ENCODE measurements at regions not wholly inside any gene's neighbourhood (a gene's known extent, or its start where the extent isn't known, plus 50 kb on each side); places are given as distances from the start of the nearest gene placed in this dataset.

GRCh38 chr16:86317813-86318650, 192.3 kb upstream of the FOXF1 start:
- TF ChIP-seq POLR2AphosphoS5 (IDR thresholded peaks at IDR 0.05; ENCODE audit: low read depth, low read length), result no peak
- TF ChIP-seq TAF1 (IDR thresholded peaks at IDR 0.05; ENCODE audit: low read depth, low read length), result no peak
- no peak for TF ChIP-seq PAX5 (IDR thresholded peaks at IDR 0.05; ENCODE audit: insufficient read depth, low read length, severe bottlenecking)
- no peak for TF ChIP-seq POLR2A (IDR thresholded peaks at IDR 0.05; ENCODE audit: low read depth, low read length)
- FAIRE-seq, result no peak
- no peak for DNase-seq (ENCODE audit: insufficient read length, low spot score)

DNA sequence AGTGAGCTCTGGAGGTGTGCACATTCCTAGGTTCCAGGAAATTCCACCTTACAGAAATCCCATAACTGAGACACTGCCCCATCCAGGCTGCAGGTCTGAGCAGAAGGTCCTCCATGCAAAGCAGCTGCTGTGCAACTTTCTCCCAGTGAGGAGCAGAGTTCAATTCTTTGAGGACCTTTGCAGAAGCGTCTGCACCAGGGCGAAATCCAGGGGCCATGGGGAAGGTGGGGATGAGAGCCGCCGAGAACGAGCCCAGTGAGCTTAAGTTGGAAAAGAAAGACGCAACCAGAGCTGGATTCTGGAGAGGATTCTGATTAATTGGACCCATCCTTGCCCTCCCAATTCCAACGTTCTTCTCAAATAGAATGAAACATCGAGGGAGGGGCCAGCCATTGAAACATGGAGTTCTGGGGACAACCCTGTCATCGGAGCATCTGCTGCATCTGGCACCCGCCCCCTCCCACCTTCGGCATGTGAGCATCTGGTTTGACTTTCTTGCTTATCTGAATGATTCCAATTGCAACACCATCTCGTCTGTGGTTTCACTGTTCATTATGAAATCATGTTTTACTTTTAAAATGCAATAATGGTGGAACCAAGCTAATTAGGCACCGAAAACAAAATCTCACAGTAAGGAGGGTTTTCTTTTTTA, 190.6 kb upstream of the FOXF1 start:
- FAIRE-seq (no peak), DNase-seq (ENCODE audit: insufficient read length, low spot score) (no peak)

DNA sequence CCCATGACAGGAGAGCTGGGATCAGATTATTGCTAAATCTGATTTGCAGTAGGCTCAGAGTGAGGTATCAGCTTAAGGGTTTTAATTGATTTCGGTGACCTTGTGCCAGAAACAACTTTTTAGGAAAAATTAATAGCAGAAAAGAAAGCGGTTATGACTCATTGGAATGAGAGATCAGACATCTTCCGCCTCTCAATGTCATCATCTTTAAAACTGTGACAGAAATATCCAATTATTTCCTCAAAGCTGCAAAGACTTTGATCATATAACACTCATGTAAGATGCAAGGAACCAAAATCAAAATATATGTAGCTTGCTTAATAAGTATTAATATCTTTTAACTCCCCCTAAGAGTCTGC, 190.1 kb upstream of the FOXF1 start:
- no peak for FAIRE-seq
- no peak for DNase-seq (ENCODE audit: insufficient read length, low spot score)
- TF ChIP-seq POLR2A (IDR thresholded peaks at IDR 0.05; ENCODE audit: low read depth, low read length) (no peak), POLR2AphosphoS5 (IDR thresholded peaks at IDR 0.05; ENCODE audit: low read depth, low read length) (no peak), PAX5 (IDR thresholded peaks at IDR 0.05; ENCODE audit: insufficient read depth, low read length, severe bottlenecking) (no peak), POU2F2 (IDR thresholded peaks at IDR 0.05; ENCODE audit: low read depth, low read length) (no peak)

More for the DNA sequence above, 190.6 kb upstream of the FOXF1 start:
- TF ChIP-seq SPI1 (IDR thresholded peaks at IDR 0.05; ENCODE audit: low read depth, low read length), result no peak
- TF ChIP-seq POU2F2 (IDR thresholded peaks at IDR 0.05; ENCODE audit: low read depth, low read length), result no peak
- TF ChIP-seq POLR2A (IDR thresholded peaks at IDR 0.05; ENCODE audit: low read depth, low read length), result no peak
- TF ChIP-seq TAF1 (IDR thresholded peaks at IDR 0.05; ENCODE audit: low read depth, low read length), result no peak
- TF ChIP-seq PAX5 (IDR thresholded peaks at IDR 0.05; ENCODE audit: insufficient read depth, low read length, severe bottlenecking), result no peak
- TF ChIP-seq POLR2AphosphoS5 (IDR thresholded peaks at IDR 0.05; ENCODE audit: low read depth, low read length), result no peak

GRCh38 chr16:86321491-86321890, 188.8 kb upstream of the FOXF1 start:
- no peak for TF ChIP-seq POU2F2 (IDR thresholded peaks at IDR 0.05; ENCODE audit: low read depth, low read length)
- TF ChIP-seq POLR2A (IDR thresholded peaks at IDR 0.05; ENCODE audit: low read depth, low read length), result no peak
- TF ChIP-seq PAX5 (IDR thresholded peaks at IDR 0.05; ENCODE audit: insufficient read depth, low read length, severe bottlenecking), result no peak
- no peak for TF ChIP-seq SPI1 (IDR thresholded peaks at IDR 0.05; ENCODE audit: low read depth, low read length)
- TF ChIP-seq TAF1 (IDR thresholded peaks at IDR 0.05; ENCODE audit: low read depth, low read length), result no peak
- no peak for TF ChIP-seq POLR2AphosphoS5 (IDR thresholded peaks at IDR 0.05; ENCODE audit: low read depth, low read length)
- DNase-seq (ENCODE audit: insufficient read length, low spot score) (no peak), FAIRE-seq (no peak)

GRCh38 chr16:86322283-86322682, 188.0 kb upstream of the FOXF1 start:
- TF ChIP-seq POLR2AphosphoS5 (IDR thresholded peaks at IDR 0.05; ENCODE audit: low read depth, low read length) (no peak), POLR2A (IDR thresholded peaks at IDR 0.05; ENCODE audit: low read depth, low read length) (no peak), POU2F2 (IDR thresholded peaks at IDR 0.05; ENCODE audit: low read depth, low read length) (no peak), TAF1 (IDR thresholded peaks at IDR 0.05; ENCODE audit: low read depth, low read length) (no peak), SPI1 (IDR thresholded peaks at IDR 0.05; ENCODE audit: low read depth, low read length) (no peak), PAX5 (IDR thresholded peaks at IDR 0.05; ENCODE audit: insufficient read depth, low read length, severe bottlenecking) (no peak)
- DNase-seq (ENCODE audit: insufficient read length, low spot score) (no peak), FAIRE-seq (no peak)

DNA sequence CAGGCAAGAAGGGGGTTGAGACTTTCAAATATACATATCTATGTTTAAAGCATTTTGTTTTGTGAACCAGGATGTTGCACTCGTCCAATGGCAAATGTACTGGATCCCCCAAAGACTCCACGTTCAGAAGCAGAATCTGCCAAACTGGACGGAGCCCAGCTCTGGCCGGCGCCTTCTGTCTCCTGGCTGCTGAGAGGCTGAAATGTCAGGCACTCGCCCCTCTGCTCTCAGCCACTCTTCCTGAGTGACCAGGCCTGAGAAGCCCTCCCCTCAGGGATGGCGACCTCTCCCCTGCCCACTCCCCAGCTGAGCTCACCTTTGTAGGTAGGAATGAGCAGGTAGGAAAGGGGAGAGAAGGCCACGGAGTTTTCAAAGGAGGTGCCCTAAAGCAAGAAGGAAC, 187.5 kb upstream of the FOXF1 start:
- no peak for FAIRE-seq
- no peak for DNase-seq (ENCODE audit: insufficient read length, low spot score)
- TF ChIP-seq TAF1 (IDR thresholded peaks at IDR 0.05; ENCODE audit: low read depth, low read length) (no peak), POLR2AphosphoS5 (IDR thresholded peaks at IDR 0.05; ENCODE audit: low read depth, low read length) (no peak), POU2F2 (IDR thresholded peaks at IDR 0.05; ENCODE audit: low read depth, low read length) (no peak), SPI1 (IDR thresholded peaks at IDR 0.05; ENCODE audit: low read depth, low read length) (no peak), POLR2A (IDR thresholded peaks at IDR 0.05; ENCODE audit: low read depth, low read length) (no peak), PAX5 (IDR thresholded peaks at IDR 0.05; ENCODE audit: insufficient read depth, low read length, severe bottlenecking) (no peak)

DNA sequence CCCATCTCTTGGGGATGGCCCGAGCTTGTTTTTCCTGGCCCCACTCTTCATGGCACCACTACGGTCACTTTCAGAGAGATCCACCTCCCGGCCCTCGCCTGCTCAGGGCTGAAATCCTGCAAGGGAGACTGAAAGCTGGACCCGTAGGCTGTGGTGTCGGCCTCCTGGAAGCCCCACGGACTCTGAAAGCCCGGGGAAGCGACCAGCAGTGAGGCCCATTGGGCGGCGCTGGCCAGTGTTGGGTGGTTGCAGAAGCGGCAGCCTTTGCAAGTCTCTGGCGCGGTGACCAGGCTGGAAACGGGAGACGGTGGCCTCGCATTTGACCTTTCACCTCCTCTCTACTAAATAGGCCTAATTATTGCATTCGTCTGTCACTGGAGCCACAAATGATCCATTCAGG, 186.0 kb upstream of the FOXF1 start:
- FAIRE-seq (no peak), DNase-seq (ENCODE audit: insufficient read length, low spot score) (no peak)
- no peak for TF ChIP-seq POLR2A (IDR thresholded peaks at IDR 0.05; ENCODE audit: low read depth, low read length)
- no peak for TF ChIP-seq SPI1 (IDR thresholded peaks at IDR 0.05; ENCODE audit: low read depth, low read length)
- no peak for TF ChIP-seq PAX5 (IDR thresholded peaks at IDR 0.05; ENCODE audit: insufficient read depth, low read length, severe bottlenecking)
- no peak for TF ChIP-seq POU2F2 (IDR thresholded peaks at IDR 0.05; ENCODE audit: low read depth, low read length)
- no peak for TF ChIP-seq POLR2AphosphoS5 (IDR thresholded peaks at IDR 0.05; ENCODE audit: low read depth, low read length)
- TF ChIP-seq TAF1 (IDR thresholded peaks at IDR 0.05; ENCODE audit: low read depth, low read length), result no peak

DNA sequence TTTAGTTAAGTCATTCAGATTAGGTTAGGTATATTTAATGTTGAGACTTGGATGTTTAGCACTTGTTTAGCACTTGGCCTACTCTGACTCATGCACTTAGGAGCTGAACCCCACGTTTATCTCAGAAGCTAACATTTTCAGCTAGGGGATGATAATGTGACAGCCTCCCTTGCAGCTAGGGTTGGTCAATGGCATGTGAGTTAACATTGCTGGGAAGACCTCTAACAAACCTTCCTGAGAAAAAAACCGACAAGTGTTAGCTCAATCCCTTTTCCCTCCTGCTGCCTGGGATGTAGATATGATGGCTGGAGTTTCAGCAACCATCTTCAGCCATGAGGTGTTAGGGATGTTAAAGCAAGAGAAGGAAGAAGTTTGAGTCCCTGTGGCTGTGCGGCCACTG, 185.0 kb upstream of the FOXF1 start:
- DNase-seq (ENCODE audit: insufficient read length, low spot score), result no peak
- FAIRE-seq, result no peak
- TF ChIP-seq SPI1 (IDR thresholded peaks at IDR 0.05; ENCODE audit: low read depth, low read length), result no peak

DNA sequence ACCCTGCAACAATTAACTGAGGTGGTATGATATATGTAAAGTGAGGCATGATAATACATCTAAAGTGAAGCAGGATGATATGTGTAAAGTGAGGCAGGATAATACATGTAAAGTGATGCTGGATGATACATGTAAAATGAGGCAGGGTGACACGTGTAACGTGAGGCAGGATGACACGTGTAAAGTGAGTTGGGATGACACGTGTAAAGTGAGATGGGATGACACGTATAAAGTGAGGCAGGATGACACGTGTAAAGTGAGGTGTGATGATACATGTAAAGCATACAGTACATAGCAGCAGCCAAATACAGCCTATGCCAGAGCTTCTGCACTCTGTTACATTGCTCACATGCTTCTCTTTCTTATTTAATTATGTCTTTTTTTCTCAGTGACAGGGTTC, 184.4 kb upstream of the FOXF1 start:
- no peak for TF ChIP-seq POLR2A (IDR thresholded peaks at IDR 0.05; ENCODE audit: low read depth, low read length)
- TF ChIP-seq TAF1 (IDR thresholded peaks at IDR 0.05; ENCODE audit: low read depth, low read length), result no peak
- no peak for TF ChIP-seq POU2F2 (IDR thresholded peaks at IDR 0.05; ENCODE audit: low read depth, low read length)
- peak; percentile 35 for FAIRE-seq
- no peak for DNase-seq (ENCODE audit: insufficient read length, low spot score)

DNA sequence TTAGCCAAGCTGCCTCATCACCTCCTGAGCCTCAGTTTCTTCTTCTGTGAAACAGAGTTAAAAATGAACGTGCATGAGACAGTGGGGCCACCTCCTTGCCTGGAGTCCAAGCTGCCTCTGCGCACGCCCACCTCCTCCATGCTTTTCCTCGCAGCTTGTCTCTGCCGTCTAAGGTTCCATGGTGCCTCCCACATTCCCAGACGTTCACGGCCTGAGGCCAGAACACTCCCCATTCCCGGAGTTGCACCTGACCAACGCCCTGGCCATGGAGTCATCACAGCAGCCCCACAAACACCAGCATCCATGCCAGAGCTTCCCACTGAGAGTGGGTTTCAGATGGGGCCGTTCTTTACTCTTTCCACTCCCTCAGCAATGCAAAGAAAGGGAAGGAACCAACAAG, 183.0 kb upstream of the FOXF1 start:
- no peak for FAIRE-seq
- DNase-seq (ENCODE audit: insufficient read length, low spot score), result no peak
- TF ChIP-seq PAX5 (IDR thresholded peaks at IDR 0.05; ENCODE audit: insufficient read depth, low read length, severe bottlenecking), result no peak
- no peak for TF ChIP-seq POLR2AphosphoS5 (IDR thresholded peaks at IDR 0.05; ENCODE audit: low read depth, low read length)
- TF ChIP-seq TAF1 (IDR thresholded peaks at IDR 0.05; ENCODE audit: low read depth, low read length), result no peak
- TF ChIP-seq POU2F2 (IDR thresholded peaks at IDR 0.05; ENCODE audit: low read depth, low read length), result no peak
- TF ChIP-seq SPI1 (IDR thresholded peaks at IDR 0.05; ENCODE audit: low read depth, low read length), result no peak
- TF ChIP-seq POLR2A (IDR thresholded peaks at IDR 0.05; ENCODE audit: low read depth, low read length), result no peak
